ENCODE measurements at regions not wholly inside any gene's neighbourhood (a gene's known extent, or its start where the extent isn't known, plus 50 kb on each side); places are given as distances from the start of the nearest gene placed in this dataset.
"Not testable (repeated sequence)": the region's sequence is repeated elsewhere in the genome, so short reads cannot be mapped to it uniquely, and the experiment has no call there.

- DNase-seq = no peak
These were observed 675.0 kb downstream of the TMEM121 start for GRCh38 chr14:106201376-106201775.

GRCh38 chr14:106203438-106203837, 677.1 kb downstream of the TMEM121 start:
- no peak for DNase-seq

GRCh38 chr14:106204063-106204462, 677.7 kb downstream of the TMEM121 start:
- no peak for DNase-seq

GRCh38 chr14:106207316-106207715, 680.9 kb downstream of the TMEM121 start:
- no peak for DNase-seq

GRCh38 chr14:106208794-106209193, 682.4 kb downstream of the TMEM121 start:
- DNase-seq = no peak

- no peak for DNase-seq
These were observed 683.4 kb downstream of the TMEM121 start for GRCh38 chr14:106209755-106210154.

GRCh38 chr14:106210650-106211049, 684.3 kb downstream of the TMEM121 start:
- no peak for DNase-seq

- DNase-seq = no peak
These were observed 685.0 kb downstream of the TMEM121 start for GRCh38 chr14:106211334-106211900.

- DNase-seq = no peak
These were observed 688.8 kb downstream of the TMEM121 start for GRCh38 chr14:106215229-106215628.

GRCh38 chr14:106216679-106217078, 690.3 kb downstream of the TMEM121 start:
- DNase-seq = no peak

GRCh38 chr14:106218174-106218573, 691.8 kb downstream of the TMEM121 start:
- no peak for DNase-seq

GRCh38 chr14:106222311-106222710, 695.9 kb downstream of the TMEM121 start:
- no peak for DNase-seq

GRCh38 chr14:106222731-106223130, 696.3 kb downstream of the TMEM121 start:
- no peak for DNase-seq

GRCh38 chr14:106227793-106228192, 701.4 kb downstream of the TMEM121 start:
- no peak for DNase-seq

- DNase-seq = no peak
These were observed 702.3 kb downstream of the TMEM121 start for GRCh38 chr14:106228541-106229158.

GRCh38 chr14:106230071-106230470, 703.7 kb downstream of the TMEM121 start:
- DNase-seq = no peak

GRCh38 chr14:106233191-106233590, 706.8 kb downstream of the TMEM121 start:
- DNase-seq = not testable (repeated sequence)

GRCh38 chr14:106234525-106235254, 708.3 kb downstream of the TMEM121 start:
- not testable (repeated sequence) for DNase-seq

- DNase-seq = no peak
These were observed 709.2 kb downstream of the TMEM121 start for GRCh38 chr14:106235356-106236159.

- DNase-seq = no peak
These were observed 722.2 kb downstream of the TMEM121 start for GRCh38 chr14:106248321-106249192.

GRCh38 chr14:106253995-106254394, 727.6 kb downstream of the TMEM121 start:
- DNase-seq = not testable (repeated sequence)

GRCh38 chr14:106257569-106257994, 731.2 kb downstream of the TMEM121 start:
- not testable (repeated sequence) for DNase-seq

Measured in left kidney (tissue), 1 donor.